ENCODE measurements at regions not wholly inside any gene's neighbourhood (a gene's known extent, or its start where the extent isn't known, plus 50 kb on each side); places are given as distances from the start of the nearest gene placed in this dataset.

GRCh38 chrX:69079268-69079667, 86.0 kb downstream of the PJA1 start:
- no peak for TF ChIP-seq CTCF (IDR thresholded peaks at IDR 0.05; ENCODE audit: partially characterized antibody, unreplicated experiment)
- no peaks in the 10 kb centered on the region for H3K9me3 Mint-ChIP-seq (ENCODE audit: unreplicated experiment)
- no peak for DNase-seq
- no peak overlapping the region for H3K4me3 Mint-ChIP-seq (ENCODE audit: unreplicated experiment)
- H3K4me1 Mint-ChIP-seq (ENCODE audit: low read depth, unreplicated experiment): peaks cover 4% of the 10 kb centered on the region
- H3K36me3 Mint-ChIP-seq (ENCODE audit: unreplicated experiment): no peaks in the 10 kb centered on the region
- peaks cover under 1% of the 10 kb centered on the region for H3K27me3 Mint-ChIP-seq (ENCODE audit: unreplicated experiment)
- H3K27ac Mint-ChIP-seq (ENCODE audit: unreplicated experiment): no peak overlapping the region

GRCh38 chrX:69077895-69078455, 87.3 kb downstream of the PJA1 start:
- H3K36me3 Mint-ChIP-seq (ENCODE audit: unreplicated experiment): no peaks in the 10 kb centered on the region
- no peak for TF ChIP-seq CTCF (IDR thresholded peaks at IDR 0.05; ENCODE audit: partially characterized antibody, unreplicated experiment)

GRCh38 chrX:69076088-69076487, 89.2 kb downstream of the PJA1 start:
- H3K4me1 Mint-ChIP-seq (ENCODE audit: low read depth, unreplicated experiment): no peaks in the 10 kb centered on the region
- no peaks in the 10 kb centered on the region for H3K9me3 Mint-ChIP-seq (ENCODE audit: unreplicated experiment)
- TF ChIP-seq CTCF (IDR thresholded peaks at IDR 0.05; ENCODE audit: partially characterized antibody, unreplicated experiment): no peak
- no peak for DNase-seq
- H3K36me3 Mint-ChIP-seq (ENCODE audit: unreplicated experiment): no peaks in the 10 kb centered on the region
- no peak overlapping the region for H3K4me3 Mint-ChIP-seq (ENCODE audit: unreplicated experiment)
- no peaks in the 10 kb centered on the region for H3K27me3 Mint-ChIP-seq (ENCODE audit: unreplicated experiment)
- no peak overlapping the region for H3K27ac Mint-ChIP-seq (ENCODE audit: unreplicated experiment)

More at GRCh38 chrX:69077895-69078455, 87.3 kb downstream of the PJA1 start:
- DNase-seq: no peak
- Mint-ChIP-seq H3K27me3 (ENCODE audit: unreplicated experiment) (no peaks in the 10 kb centered on the region), H3K9me3 (ENCODE audit: unreplicated experiment) (no peaks in the 10 kb centered on the region), H3K4me3 (ENCODE audit: unreplicated experiment) (no peak overlapping the region), H3K4me1 (ENCODE audit: low read depth, unreplicated experiment) (peaks cover 2% of the 10 kb centered on the region), H3K27ac (ENCODE audit: unreplicated experiment) (no peak overlapping the region)

GRCh38 chrX:69074726-69075125, 90.5 kb downstream of the PJA1 start:
- H3K27ac Mint-ChIP-seq (ENCODE audit: unreplicated experiment): no peak overlapping the region
- no peak for DNase-seq
- no peaks in the 10 kb centered on the region for H3K4me1 Mint-ChIP-seq (ENCODE audit: low read depth, unreplicated experiment)
- no peak for TF ChIP-seq CTCF (IDR thresholded peaks at IDR 0.05; ENCODE audit: partially characterized antibody, unreplicated experiment)
- no peaks in the 10 kb centered on the region for H3K36me3 Mint-ChIP-seq (ENCODE audit: unreplicated experiment)
- no peaks in the 10 kb centered on the region for H3K27me3 Mint-ChIP-seq (ENCODE audit: unreplicated experiment)
- no peaks in the 10 kb centered on the region for H3K9me3 Mint-ChIP-seq (ENCODE audit: unreplicated experiment)
- H3K4me3 Mint-ChIP-seq (ENCODE audit: unreplicated experiment): no peak overlapping the region

GRCh38 chrX:69073721-69074120, 91.5 kb downstream of the PJA1 start:
- H3K27me3 Mint-ChIP-seq (ENCODE audit: unreplicated experiment): peaks cover 1% of the 10 kb centered on the region
- H3K9me3 Mint-ChIP-seq (ENCODE audit: unreplicated experiment): no peaks in the 10 kb centered on the region
- TF ChIP-seq CTCF (IDR thresholded peaks at IDR 0.05; ENCODE audit: partially characterized antibody, unreplicated experiment): no peak
- no peak overlapping the region for H3K4me3 Mint-ChIP-seq (ENCODE audit: unreplicated experiment)
- DNase-seq: no peak
- no peak overlapping the region for H3K27ac Mint-ChIP-seq (ENCODE audit: unreplicated experiment)
- H3K4me1 Mint-ChIP-seq (ENCODE audit: low read depth, unreplicated experiment): no peaks in the 10 kb centered on the region
- H3K36me3 Mint-ChIP-seq (ENCODE audit: unreplicated experiment): no peaks in the 10 kb centered on the region
